ENCODE measurements at regions not wholly inside any gene's neighbourhood (a gene's known extent, or its start where the extent isn't known, plus 50 kb on each side); places are given as distances from the start of the nearest gene placed in this dataset.

DNA sequence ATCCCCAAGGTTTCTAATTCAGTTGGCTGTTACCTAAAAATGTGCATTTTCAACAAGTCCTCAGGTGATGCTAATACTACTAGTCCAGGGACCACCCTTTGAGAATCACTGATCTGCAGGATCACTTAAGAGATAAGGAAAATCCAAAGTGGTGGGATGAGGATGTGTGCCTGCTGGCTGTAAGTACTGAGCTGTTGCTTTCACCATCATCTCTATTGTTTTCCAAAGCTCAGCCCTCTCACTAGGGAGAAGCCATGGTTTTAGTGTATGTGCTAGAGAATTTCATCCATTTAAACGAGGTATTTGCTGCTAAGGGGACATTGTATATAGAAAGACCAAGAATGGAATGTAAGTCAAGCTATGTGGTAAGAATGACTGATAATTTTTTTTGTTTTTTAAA lies 202.3 kb downstream of the KIF21A start:
- no peak for DNase-seq

DNA sequence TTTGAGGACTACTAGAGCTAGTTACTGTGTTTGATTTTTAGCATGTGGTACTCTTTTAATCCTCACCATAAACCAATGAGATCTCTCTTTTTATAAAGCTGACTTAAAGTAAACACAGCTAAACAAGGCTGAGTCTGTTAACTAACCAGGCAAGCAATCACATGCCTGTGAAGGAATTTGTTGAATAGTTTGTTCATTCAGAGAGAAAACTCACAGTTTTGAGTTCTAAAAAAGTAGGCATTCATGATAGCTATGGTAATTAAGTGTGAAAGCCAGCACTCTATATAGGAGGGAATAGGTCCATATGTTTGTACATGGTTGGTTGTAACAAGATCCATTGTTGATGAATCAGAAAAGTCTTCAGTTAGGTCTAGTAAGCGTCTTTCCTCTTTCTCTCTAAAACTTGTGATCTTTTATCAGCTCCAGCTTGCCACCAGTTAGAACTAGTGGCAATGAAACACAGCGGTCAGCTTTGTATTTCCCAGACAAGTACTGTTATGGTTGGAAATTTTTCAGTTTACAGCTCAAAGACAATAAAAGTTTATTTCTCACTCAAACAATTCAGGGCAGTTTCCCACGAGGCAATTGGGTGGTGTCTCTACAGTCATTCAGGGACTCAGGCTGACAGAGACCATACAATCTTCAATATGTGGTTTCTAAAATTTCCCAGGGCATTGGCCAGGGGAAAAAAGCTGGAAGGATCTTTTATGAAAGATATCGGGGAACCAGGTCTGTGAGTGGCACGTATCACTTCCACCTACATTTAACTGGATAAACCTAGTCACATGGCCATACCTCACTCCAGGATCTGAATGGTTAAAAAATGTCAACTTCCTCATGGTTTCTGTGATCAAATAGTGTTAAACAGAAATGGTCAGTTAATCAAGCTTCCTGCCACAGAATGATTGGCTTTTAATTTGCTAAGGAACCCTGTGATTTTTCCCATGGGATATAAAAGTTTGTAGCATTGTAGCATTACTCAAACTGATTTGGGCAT lies 203.1 kb downstream of the KIF21A start:
- no peak for DNase-seq

DNA sequence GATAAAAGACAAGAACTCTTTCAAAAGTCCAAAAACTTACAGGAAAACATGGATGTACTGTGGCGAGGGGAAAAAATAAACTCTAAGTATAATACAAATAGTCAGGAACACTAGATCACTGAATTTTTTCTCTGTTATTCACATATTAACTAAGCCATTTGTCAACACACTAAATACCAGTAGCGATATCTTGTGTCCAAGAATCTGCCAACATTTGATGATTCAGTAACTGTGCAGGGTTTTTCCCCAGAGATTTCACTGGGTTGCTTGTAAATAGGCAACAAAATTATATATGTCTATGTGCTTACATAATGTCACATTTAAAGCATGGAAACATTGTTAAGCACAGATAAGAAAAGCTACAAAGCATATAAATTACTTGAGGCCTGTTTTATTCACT lies 205.9 kb downstream of the KIF21A start:
- no peak for DNase-seq

DNA sequence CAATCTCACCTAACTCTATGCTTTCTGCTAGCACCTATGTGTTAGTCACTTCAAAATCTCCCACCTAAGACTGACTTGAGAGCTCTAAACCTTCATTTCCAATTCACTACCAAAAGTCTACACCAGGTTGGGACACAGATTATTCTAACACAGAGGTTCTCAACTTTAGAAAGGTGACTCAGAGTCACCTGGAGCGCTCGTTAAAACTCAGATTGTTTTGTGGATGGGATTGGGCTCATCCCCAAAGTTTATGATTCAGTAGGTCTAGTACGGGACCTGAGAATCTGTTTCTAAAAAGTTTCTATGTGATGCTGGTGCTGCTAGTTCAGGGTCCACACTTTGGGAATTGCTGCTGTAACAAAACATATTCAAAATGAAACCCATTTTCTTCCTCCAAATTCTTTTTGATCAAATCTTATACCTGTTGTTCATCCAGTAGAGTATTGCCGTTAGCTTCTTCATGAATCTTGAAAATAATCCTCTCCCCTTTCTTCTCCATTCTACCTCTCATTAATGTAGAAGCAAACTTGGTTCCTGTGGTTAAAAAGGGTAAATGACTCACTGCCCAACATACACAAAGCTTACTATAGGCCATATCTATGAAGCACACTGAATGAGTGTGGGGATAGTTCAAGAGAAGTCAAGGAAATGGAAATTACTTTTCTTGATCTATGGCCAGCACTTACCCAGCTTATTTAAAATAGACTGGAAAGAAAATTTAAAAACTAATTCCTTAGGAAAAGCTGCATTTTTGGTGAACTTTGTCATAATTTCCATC lies 206.7 kb downstream of the KIF21A start:
- no peak for DNase-seq

DNA sequence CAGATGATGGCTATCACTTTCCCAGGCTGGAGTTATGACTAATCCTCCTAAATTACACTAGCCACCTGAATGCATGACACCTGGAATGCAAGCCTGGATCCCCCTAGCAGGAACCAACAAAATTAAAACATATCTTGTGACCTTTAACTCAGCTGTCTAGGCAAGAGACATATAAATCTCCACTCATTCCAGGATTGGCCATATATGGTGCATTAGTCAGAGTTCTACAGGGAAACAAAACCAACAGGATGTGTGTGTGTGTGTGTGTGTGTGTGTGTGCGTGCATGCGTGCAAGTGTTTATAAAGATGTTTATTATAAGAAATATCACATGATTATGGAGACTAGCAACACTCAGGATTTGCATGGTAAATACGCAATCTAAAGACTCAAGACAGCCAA lies 212.8 kb downstream of the KIF21A start:
- DNase-seq: no peak

DNA sequence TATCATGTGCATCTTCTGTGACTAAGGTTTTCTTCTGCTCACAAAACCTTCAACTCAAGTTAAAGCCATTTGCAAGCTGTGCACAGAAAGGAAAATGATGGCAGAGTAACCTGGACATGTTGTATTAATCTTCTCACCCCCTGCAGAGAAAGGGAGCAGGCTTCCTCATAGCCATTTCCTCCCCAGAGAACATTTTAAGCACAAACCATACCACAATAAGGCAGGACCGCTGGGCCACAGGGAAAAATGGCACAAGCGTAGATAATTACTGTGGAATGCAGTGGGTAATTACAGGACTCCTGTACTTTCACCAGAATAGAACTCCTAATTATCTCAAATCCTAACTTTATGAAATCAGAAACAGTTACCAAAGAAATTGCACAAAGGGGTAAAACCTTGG lies 215.7 kb downstream of the KIF21A start:
- DNase-seq: no peak

DNA sequence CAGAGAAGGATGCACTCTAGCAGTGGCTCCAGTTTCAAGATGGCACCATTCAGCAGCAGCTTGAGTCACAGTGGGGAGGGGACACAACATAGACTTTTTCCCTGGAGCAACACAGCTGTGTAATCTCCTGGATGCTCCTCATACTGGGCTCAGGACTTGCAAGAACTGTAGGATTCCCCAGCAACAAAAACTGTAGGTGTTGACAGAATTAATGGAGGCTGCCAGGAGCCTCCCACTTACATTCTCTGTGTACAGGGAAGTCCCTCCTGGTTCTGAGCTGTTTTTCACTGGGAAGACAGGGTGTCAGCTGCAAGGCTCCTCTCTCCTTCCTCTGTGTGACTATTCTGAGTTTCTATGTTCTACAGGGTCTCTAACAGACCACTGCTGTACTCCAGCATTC lies 217.9 kb downstream of the KIF21A start:
- DNase-seq: no peak

DNA sequence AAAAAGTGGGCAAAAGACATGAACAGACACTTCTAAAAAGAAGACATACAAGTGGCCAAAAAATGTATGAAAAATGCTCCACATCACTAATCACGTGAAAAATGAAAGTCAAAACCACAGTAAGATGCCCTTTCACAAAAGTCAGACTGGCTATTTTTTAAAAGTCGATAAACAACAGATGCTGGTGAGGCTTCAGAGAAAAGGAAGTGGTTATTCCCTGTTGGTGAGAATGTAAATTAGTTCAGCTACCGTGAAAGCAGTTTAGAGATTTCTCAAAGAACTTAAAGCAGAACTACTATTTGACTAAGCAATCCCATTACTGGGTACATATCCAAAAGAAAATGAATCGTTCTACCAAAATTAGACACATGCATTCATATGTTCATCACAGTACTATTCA lies 237.0 kb downstream of the KIF21A start:
- no peak for DNase-seq

DNA sequence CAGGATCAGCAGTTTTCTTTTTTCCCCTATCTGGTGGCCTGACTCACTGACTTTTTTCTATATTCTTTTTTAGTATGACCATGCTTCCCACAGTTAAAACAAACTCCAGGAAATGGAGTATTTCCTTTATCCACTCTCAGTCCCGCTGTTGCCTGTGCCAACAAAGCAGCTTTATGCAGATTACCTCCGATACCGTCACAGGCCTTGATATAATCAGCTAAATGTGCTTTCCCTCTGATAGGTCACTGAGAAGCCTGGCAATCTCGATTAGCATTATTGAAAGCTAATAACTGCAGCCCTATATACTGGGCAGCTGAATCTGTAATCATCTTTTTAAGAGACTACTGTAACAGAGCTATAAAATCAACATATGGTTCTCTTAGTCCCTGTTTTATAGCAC lies 243.6 kb downstream of the KIF21A start:
- DNase-seq: peak; percentile 53

DNA sequence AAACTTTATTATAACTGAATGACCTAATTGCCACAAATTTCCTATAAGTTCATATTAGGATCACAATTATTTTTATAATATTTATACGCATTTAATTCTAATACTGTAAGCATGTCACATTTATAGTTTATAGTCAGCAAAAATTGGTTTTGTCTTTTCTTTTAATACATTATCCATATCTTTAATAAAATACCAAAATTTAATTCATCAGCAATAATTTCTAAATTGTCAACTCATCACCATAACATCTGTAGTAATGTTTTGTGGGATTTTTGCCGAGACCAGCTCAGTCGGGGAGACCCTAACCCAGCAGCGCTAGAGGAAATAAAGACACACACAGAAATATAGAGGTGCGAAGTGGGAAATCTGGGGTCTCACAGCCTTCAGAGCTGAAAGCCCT lies 254.2 kb downstream of the KIF21A start:
- no peak for DNase-seq

DNA sequence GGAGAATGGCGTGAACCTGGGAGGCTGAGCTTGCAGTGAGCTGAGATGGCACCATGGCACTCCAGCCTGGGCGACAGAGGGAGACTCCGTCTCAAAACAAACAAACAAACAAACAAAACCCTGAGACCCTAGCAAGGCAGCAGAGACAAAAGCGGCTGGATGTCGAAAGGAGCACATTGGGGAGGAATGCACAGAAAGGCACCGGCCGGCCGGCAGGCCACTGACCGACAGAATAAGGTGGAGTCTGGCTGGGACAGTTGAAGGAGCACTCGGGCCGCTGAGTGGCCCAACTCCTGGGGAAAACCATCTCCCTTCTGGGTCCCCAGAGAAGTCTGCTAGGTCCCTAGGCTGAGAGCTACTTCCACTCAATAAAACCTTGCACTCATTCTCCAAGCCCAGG lies 256.2 kb downstream of the KIF21A start:
- no peak for DNase-seq

DNA sequence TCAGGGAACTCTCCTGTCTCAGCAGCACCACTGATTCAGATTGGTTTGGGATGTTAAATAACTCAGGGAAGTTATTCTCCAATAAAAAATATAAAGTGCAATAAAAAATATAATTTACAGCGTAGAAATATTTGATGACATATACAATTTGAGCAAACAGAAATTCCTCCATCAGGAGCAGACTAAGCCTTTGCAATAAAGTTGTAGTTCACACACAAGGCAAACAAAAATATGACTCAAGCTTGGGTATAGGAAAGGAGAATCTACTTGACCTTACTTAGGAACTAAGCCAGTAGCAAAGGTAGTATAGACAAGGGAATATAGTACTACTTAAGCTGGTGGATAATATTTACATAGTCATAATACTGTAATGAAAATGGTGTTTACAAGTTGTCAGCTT lies 264.1 kb downstream of the KIF21A start:
- no peak for DNase-seq

DNA sequence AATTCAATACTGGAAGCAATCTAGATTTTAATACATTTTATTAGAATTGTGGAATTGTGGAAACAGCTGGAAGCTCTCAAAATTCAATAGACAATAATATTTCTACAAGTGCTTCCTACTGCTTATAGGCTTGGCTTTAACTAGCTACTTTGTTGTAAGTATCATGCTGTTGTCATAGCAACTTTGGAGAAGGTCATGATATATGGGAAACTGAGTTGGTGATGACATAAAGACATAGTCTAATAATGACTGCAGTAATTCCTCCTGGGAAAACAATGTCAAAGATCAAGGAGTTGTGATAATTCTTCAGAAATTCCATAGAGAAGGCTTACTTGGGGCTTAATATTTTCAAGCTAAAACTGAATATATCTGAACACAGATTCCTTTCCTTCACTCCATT lies 266.6 kb downstream of the KIF21A start:
- no peak for DNase-seq

DNA sequence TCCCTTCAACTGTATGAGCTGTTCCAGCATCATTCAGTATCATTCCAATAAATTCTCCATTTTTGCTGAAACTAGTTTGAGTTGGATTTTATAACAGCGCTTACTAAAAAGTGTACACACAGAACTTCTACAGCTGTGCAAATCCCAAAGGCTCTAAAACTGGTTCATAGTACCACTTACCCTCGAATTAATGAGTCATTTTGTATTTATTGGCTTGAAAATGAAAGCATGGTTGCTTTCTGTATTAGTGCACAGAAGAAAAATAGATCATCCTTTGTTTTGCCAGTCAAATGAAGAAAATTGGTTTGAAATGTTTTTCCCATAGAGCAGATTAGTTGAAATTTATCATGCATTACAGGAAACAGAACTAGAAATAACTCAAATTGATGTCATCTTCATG lies 268.3 kb upstream of the CPNE8 start:
- DNase-seq: peak; percentile 35

DNA sequence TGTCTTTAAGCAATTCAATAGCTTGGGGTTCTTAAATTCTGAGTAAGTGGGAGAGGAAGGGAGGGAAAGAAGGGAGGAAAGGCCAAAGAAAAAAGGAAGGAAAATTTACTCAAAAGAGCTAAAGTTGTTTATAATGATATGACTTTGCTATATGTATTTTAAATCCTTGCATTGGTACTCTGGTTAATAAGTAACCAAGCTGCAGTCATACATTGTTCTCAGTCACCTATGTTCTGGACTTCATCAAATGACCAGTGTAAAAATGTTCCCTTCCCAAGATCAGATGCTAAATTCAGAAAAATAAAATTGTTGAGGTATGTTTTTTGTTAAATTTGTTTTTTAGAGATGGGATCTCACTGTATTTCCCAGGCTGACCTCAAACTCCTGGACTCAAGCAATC lies 259.9 kb upstream of the CPNE8 start:
- no peak for DNase-seq

DNA sequence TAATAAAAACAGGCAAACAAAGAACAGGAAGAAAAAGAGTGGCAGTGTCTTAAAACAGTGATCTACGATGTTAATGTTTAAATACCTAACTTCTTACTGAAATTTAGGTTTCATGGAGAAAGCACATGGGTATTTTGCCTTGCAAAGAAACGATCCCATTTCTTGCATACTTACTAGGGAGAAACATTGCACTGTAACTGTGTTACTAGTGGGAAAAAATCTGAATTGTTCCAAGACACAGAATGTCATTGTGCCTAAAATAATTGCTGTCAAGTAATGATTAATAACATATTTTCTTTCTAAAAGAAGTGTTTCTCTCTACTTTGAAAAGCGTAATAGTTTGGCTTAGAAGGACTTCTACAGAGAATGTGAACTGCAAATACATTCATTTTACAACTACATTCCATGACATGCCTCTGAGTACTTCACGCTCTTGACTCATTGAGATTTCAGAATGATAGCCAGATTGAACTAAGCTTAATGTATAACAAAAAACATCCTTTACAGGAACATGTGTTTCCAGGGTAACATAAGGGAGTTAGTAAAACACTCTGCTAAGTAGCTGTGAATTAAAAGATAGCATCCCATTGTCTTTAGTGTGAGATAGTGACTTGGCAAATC lies 256.2 kb upstream of the CPNE8 start:
- no peak for DNase-seq

DNA sequence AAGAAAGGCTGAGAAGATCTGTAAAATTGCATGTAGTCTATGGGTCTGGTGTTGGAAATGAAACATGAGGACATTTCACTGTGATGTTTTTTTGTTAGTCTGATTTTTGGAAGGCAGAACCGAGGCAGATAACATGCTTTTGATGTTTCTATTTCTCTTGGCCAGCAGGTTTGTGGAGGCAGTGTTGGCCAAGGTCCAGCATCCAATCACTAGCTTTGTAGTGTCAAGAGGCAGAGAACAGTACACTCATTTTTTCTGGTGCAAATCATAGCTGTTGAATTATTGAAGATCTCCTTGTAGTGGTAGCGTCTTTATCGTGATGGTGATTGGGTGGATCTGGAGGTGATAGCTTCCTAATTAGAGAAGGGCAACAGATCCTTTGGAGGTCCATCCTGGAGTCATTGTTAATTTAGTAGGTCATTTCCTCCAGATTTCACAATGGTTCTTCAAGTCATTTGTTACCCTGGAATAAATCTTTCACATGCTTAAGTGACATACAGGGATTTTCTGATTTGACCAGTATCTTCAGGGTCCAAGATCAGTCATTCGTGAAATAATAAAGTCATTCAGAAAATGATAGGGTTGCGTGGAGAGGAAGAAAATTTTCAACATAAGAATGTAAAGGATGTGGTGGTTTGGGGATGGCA lies 252.4 kb upstream of the CPNE8 start:
- DNase-seq: no peak

DNA sequence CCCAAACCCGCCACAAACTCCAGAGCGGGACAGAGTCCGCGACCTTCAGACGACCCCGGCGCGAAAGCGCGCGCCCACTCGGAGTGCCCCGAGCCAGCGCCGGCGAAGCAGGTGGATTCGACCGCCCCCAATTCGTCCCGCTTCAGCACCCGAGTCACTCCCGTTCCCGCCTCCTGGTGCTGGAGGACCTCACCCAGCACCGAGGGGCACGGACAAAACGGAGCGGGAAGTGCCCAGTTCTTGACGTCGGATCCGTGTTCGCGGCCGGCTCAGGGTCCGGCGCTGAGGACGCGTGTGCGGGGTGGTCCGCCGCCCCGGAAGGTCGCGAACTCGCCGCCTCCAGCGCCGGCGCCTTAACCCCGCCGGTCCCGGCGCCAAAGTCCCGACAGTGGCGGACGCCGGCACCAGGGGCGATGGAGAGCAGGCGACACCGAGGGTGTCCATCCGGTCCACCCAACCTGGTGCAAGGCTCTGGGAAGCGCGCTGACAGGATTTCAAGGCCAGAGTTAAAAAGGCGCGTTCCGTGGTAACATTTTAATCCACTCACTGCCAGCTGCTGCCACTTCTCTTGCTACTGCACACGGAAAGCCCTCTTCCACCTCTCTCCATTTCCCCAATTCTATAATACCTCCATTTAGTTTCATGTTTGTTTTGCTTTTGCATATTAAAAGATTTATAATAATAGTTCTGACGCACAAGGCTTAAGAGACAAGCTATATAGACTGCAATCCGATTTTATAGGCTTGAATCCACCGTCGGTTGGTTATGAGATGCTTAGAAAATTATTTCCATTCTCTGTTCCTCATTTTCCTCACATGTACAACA lies 240.0 kb upstream of the CPNE8 start:
- DNase-seq: no peak

DNA sequence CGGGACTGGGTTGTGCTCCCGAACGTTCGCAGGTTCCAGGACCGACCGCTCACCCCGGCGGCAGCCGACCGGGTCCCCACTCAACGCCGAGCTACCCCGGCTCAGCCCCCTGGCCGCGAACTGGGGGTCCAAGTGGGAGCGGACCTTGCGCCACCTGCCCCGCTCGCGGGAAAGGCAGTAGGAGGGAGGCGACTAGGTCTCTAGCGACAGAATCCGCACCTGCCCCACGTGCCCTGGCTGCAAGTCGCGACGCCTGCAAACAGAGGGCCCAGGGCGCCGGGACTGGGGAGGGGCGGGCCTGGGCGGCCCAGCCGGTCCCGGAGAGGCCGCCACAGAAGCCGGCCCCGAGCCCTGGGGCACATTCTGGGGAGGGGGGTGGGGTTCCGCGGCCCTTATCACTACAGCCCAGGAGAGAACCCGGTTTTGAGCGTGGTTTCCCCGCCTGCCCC lies 239.2 kb upstream of the CPNE8 start:
- DNase-seq: no peak

DNA sequence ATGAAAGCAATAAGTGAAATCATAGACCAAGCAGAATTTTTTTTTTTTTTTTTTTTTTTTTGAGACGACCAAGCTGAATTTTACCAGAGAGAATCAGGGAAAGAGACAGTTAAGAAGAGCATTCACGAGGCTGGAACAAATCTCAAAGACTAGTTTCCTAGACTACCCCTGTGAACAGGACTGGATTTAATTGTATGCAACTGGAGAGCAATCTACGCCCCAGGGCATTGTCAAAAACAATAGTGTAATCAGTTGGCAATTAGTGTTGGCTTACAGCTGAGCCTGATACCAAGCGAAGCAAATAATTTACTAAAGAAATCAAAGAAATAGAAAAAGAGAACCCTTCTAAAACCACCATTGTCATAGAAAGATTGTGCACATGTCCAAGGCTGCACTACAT lies 232.9 kb upstream of the CPNE8 start:
- DNase-seq: no peak

DNA sequence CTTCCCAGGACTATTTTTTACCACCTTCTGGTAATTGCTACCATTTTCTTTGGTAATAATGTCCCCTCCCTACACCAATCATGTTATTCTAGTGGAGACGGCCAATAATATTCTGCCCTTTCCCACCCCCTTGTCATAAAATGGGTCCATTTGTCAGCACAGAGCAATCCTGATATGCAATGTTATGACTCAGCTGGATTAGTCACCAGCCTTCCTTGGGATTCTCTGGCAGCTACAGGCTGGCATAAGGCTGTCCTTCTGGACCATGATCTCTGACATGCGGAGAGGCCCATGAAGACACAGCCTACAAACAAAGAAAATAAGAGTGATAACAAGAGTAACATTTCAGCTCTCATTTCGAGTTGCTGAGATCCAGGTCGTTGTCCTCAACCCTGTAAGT lies 222.0 kb upstream of the CPNE8 start:
- DNase-seq: no peak

DNA sequence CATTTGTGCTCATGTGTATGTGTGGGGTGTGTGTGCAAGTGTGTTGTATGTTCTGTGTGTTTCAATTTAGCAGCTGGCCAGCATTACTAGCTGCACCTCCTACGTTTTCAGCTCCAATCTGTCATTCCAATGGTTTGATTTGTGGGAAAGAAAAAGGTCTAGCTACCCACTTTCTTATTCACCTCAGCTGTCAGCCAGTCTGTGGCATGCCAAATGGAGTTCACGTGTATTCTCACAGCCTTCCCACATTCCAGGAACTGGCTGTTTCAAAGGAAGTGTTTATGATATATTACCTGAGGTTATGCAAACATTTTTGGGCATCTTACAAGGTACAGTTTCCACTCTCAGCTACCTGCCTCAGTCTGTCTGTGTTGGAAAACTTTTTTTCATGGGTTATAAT lies 220.2 kb upstream of the CPNE8 start:
- DNase-seq: no peak

All from NCI-H774 (cell line).